CD4-positive, alpha-beta T cell treated with Interleukin-4 for 1 hour (primary cell): ENCODE measurements at regions not wholly inside any gene's neighbourhood (a gene's known extent, or its start where the extent isn't known, plus 50 kb on each side); places are given as distances from the start of the nearest gene placed in this dataset.
"Not testable (repeated sequence)": the region's sequence is repeated elsewhere in the genome, so short reads cannot be mapped to it uniquely, and the experiment has no call there.

Source experiments
- DNase-seq, 2 donors: peaks; one replicate each; pipeline ENCODE4 v3.0.0-alpha.2; 2020 to 2022

DNA sequence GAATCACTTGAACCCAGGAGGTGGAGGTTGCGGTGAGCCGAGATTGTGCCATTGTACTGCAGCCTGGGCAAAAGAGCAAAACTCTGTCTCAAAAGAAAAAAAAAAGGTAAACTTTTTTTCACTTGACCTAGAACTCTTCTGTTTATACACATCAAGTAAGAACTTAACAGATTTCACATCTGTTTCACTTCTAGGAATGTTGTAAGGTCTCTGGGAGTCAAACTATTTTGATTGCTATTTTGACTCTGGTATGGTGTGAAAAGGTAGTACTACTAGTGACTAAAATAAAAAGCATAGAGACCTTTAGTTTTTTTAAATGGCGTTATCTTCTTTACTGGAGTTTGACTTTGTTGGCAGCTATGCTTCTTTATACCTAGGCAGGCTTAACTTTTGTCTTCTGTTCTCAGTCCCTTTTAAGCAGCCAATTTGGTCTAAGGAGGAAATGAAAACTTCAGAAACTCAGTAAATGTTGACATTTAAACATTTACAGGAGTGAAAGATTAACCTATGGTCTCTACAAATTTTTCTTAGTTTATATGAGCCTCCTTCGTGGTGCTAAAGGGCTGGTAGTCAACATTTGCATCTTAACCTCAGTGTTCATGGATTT is 84.7 kb downstream of the METTL2B start:
- DNase-seq = not testable (repeated sequence)

DNA sequence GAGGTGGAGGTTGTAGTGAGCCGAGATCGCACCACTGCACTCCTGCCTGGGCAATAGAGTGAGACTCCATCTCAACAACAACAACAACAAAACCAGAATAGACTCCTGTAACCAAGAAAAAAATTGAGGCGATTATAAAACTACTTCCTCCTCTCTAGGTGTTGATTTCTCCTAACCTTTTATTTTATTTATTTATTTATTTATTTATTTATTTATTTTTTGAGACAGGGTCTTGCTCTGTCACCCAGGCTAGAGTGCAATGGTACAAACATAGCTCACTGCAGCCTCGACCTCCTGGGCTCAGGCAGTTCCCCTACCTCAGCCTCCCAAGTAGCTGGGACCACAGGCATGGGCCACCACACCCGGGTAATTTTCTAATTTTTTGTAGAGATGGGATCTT is 86.2 kb downstream of the METTL2B start:
- DNase-seq = not testable (repeated sequence)

DNA sequence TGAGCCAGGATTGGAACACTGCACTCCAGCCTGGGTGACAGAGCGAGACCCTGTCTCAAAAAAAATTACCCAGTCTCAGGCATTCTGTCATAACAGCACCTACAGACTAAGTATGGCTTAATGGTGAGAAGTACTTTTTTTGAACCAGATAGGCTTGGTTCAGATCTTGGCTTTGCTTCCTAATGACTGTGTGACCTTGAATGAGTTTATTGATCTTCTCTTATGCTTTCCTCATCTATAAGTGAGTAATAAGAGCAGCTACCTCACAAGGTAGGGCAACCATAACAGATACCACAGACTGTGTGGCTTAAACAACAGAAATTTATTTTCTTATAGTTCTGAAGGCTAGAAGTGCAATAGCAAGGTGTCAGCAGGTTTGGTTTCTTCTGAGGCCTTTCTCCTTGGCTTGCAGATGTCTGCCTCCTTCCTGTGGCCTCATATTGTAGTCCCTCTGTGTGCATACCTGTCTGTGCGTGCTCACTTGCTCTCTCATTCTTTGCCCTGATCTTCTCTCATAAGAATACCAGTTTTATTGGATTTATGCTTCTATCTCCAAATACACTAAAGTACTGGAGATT is 87.7 kb downstream of the METTL2B start:
- DNase-seq = not testable (repeated sequence)

DNA sequence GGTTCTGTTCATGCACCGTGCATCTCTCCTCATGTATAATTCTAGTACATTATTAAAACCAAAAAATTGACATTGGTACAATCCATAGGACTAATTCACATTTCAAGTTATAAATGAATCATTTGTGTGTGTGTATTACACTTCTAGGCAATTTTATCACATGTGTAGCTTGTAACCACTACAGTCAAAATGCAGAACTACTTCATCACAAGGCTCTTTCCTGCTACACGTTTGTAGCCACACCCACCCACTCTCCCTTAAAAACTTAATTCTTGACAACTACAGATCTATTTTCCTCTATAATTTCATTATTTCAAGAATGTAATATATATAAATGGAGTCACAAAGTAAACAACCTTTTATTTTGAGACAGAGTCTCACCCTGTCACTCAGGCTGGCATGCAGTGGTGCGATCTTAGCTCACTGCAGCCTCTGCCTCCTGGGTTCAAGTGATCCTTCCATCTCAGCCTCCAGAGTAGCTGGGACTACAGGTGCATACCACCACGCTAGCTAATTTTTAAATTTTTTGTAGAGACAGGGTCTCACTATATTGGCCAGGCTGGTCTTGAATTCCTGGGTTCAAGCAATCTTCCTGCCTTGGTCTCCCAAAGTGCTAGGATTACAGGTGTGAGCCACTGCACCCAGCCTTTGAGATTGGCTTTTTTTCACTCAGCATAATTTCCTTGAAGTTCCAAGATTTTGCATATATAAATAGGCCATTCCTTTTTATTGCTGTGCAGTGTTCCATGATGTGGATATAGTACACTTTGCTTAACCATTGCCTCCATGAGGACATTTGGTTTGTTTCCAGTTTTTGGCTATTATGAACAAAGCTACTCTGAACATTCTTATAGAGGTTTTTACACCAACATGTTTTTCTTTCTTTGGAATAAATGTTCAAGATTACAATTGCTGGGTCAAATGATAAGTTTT is 88.7 kb downstream of the METTL2B start:
- DNase-seq = not testable (repeated sequence)

DNA sequence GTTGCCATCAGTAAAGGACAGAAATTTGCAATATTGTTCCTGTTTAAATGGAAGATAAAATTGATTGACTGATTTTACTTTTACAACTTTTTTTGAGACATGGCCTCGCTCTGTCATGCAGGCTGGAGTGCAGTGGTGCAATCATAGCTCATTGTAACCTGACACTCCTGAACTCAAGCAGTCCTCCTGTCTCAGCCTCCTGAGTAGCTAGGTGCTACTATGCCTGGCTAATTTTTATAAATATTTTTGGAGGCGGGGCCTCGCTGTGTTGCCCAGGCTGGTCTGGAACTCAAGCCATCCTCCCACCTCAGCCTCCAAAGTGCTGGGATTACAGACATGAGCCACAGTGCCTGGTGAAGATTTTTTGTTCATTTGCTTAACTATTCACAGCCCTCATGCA is 96.8 kb upstream of the GARIN1A start:
- not testable (repeated sequence) for DNase-seq

DNA sequence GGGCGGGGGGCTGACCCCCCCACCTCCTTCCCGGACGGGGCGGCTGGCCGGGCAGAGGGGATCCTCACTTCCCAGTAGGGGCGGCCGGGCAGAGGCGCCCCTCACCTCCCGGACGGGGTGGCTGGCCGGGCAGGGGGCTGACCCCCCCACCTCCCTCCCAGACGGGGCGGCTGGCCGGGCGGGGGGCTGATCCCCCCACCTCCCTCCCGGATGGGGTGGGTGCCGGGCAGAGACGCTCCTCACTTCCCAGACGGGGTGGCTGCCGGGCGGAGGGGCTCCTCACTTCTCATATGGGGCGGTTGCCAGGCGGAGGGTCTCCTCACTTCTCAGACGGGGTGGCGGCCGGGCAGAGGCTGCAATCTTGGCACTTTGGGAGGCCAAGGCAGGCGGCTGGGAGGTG is 95.1 kb upstream of the GARIN1A start:
- not testable (repeated sequence) for DNase-seq

DNA sequence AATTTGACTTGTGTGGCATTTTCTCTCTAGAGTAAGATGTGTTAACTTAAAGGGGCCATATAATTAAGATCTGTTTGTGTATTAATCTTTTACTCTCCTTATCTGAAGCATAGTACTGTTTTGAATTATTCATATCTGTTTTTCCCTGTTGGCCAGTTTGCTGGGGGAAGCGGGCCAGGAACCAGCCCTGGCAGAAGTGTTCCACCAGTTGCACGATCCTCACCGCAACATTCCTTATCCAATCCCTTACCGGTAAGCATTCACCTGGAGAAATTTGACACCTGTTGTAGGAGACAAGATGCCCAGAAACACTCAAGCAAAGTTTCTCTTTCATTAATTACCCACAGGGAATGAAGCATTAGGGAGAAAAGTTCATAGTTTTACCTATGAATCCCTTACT is 92.2 kb upstream of the GARIN1A start:
- DNase-seq = not testable (repeated sequence)

DNA sequence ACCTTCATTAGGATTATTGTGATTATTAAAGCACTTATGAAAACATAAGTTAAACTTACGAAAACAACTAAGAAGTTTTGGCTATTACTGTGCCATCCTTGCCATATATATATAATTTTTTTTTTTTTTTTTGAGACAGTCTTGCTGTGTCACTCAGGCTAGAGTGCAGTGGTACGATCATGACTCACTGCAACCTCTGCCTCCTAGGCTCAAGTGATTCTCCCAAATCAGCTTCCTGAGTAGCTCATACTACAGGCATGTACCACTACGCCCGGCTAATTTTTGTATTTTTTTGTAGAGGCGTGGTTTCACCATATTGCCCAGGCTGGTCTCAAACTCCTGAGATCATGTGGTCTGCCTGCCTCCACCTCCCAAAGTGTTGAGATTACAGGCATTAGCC is 91.0 kb upstream of the GARIN1A start:
- DNase-seq = not testable (repeated sequence)

DNA sequence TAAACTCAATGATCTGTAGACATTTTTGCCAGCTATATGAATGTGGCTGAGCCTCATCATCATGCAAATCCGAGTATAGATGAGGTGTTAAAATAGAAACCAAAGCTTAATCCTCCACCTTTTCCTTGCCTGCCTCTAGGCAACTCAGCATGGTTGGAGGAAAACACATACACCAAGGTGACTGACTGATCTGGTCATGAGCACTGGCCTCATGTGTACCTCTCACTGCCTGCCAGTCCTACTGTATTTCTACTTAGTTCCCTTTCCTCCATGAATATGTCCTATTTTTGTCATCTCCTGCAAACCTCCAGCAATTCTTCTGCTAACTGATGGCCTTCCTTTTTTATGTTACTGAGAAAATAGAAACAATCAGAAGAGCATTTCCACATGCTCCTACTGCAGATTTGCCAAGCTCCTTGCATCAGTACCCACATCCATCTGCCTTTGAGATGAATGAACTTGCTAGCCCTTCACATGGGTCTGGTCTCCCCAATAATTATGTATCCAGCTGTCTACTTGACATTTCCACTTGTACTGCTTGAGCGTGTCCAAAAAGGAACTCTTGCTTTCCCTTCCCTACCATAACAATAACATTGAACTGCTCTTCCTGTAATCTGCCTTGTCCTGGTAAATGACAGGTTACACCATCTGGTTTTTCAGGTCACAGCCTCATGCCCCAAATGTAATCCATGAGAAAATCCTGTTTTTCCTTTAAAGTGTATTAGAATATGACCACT is 90.1 kb upstream of the GARIN1A start:
- DNase-seq = not testable (repeated sequence)

DNA sequence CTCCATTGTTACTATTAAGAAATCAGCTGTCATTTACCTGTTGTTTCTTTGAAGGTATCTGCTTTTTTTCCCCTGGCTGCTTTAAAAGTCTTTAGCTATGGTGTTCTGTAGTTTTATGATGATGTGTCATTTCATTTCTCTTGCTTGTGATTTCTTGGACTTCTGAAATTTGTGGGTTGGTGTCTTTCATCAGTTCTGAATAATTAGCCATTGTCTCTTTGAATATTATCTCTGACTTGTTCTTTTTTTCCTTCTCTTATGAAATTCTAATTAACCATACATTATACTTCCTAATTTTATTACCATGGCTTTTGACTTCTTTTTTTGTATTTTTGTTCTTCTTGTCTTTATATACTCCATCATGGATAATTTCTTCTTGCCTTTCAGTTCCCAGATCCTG is 85.4 kb upstream of the GARIN1A start:
- DNase-seq = not testable (repeated sequence)

DNA sequence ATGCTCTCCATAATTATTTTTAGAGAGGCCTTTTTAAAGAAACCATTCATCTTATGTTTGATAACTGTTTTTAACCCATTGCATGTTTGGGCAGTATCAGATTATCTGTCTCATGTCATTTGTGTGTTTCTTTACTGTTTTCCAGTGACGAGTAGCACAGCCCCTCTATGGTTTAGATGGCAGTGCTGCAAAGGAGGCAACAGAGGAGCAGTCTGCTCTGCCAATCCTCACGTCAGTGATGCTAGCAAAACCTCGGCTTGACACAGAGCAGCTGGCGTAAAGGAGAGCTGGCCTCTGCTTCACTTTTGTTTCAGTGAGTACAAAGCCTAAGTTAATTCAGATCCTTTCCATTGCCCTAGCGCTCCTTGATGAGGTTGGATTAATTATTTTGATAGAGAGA is 80.4 kb upstream of the GARIN1A start:
- no peak for DNase-seq

DNA sequence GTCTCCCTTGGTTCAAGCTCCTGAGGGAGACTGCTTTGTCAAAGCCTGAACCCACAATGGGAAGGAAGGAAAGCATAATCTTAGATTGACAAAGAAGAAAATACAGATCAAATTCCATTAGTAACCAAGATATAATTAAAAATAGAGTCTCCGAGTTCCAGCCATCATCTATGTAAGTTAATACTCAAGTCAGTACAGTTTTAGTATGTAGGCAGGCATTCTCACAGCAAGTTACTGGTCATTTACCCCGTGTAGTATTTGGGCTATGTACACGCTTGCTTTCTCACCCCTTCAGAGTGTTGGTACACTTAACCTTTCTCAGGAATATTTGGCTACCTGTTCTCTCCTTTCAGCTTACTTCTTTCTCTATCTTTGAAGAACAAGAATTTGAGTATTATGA is 79.9 kb upstream of the GARIN1A start:
- not testable (repeated sequence) for DNase-seq

DNA sequence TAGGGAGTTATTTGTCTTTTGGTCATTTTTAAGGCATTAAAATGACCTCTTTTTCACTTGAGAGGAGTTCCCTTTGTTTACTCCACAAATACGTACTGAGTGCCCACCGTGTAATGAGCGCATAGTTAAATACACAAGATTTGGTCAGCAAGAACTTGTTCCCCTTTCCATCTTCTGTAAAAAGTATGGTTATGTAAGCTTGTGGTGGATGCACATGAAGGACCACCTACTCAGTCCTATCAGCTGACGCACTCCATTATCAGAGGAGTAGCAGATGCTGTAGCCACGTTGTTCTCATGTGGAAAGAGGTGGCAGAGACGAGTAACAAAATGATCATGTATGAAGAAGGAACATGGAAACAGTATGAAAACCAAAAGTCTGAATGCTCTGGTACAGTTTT is 78.0 kb upstream of the GARIN1A start:
- DNase-seq = not testable (repeated sequence)

DNA sequence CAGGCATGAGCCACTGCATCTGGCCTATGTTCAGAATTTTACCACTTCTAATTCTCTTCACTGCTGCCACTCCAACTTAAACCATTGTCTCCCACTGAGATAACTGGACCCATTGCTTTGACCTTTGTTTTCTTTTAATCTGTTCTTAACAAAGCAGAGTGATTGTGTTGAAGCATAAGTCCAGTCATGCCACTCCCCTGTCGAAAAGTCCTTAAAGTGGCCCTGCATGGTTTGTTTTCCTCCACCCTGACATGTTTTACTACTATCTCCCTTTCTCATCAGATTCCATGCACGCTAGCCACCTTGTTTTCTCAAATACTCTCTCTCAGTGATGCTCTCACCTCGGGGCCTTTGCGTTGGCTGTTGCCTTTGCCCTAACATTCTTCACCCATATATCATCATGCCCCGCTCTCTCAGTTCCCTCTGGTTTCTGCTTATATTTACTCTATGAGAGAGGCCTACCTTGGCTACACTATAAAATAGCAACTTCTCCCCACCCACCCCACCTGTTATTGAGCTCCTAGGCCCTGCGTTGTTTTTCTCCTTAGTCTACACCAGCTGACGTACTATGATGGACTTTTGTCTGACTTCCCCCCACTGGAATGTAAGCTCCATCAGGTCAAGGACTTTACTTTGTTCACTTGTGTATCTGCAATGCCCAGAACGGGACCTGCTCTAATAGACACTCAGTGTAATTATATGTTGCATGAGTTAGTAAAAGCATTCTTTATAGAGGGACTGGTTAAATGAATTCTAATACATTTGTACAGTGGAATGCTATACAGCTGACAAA is 75.6 kb upstream of the GARIN1A start:
- not testable (repeated sequence) for DNase-seq

DNA sequence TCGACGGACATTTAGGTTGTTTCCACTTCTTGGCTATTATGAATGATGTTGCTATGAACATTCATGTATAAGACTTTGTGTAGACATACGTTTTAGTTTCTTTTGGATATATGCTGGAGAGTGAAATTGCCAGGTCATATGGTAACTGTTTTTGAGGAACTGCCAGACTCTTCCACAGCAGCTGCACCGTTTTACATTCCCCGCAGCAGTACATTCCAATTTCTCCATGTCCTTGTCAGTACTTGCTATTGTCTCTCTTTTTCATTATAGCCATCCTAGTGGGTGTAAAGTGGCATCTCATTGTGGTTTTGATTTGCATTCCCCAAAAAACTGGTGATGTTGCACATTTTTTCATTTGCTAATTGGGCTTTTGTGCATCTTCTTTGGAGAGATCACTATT is 73.1 kb upstream of the GARIN1A start:
- not testable (repeated sequence) for DNase-seq

DNA sequence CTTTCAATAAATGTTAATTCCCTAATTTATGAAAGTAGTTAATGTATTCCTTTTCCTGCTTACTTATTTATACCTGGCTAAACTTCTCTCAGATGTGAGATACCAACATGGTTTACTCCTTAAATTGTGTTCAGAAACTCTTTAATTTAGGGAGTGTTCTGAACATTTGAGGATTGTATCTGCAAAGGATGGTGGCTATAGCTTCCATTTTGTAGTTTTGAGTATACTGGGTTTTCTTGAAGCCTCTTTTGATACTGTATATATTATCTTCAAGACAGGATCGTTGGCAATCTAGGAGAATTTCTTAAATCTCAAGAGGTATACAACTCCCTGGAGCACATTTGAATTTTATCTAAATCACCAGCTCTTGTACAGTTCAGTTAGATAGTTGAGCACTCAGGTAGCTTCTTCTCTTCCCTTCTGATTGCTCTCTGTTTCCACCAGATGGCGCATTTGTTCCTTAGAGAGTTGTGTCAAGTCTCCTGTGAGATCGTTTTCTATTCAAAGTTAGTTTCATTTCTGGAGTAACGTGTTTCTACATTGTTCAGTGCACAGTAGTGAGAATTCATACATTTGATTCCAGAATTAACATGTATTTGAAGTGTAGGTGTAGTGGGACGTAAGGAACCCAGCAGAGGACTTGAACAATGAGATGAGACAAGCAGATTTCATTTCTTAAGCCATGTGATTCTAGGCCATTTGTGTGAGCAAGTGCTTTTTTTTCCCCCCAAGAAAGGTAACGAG is 63.2 kb upstream of the GARIN1A start:
- DNase-seq = peak; percentile 48 to 78

DNA sequence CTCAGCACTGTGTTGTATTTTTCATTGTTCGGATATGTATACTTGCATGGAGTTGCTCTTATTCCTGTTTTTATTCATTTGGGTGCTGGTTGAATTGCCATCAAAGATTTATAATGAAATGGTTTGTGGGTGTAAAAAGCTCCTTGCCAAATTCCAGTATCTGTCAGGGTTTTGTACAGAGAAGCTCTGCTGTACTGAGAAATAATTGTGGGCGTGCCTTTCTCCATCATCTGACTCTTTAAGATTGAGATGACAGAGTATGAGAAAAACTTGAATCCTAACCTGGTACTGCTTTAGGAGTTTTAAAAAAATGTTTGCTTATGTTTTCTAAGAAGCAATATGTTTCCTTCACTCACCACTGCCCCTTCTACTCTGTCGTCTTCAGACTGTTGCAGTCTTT is 58.7 kb upstream of the GARIN1A start:
- DNase-seq = not testable (repeated sequence)

DNA sequence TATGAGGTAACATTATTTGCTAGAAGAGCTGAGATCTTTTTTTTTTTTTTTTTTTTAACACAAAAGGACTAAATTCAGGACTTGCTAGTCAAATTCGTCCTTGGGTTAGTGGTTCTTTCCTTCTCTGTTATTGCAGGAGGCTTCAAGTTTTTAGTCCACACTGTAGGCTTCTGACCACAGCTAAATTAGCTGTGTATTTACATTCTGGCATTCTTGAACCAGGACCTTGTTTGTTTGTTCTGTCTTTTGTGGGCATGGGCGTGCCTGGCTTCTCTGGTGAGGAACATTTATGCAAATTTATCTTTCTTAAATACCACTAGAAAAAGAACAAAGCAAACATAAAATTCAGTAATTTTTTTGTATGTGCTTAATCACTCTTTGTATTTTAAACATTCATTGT is 57.3 kb upstream of the GARIN1A start:
- DNase-seq = not testable (repeated sequence)

DNA sequence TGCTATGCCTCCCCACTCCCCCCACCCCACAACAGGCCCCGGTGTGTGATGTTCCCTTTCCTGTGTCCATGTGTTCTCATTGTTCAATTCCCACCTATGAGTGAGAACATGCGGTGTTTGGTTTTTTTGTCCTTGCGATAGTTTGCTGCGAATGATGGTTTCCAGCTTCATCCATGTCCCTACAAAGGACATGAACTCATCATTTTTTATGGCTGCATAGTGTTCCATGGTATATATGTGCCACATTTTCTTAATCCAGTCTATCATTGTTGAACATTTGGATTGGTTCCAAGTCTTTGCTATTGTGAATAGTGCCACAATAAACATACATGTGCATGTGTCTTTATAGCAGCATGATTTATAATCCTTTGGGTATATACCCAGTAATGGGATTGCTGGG is 55.3 kb upstream of the GARIN1A start:
- not testable (repeated sequence) for DNase-seq
